ENCODE measurements at regions not wholly inside any gene's neighbourhood (a gene's known extent, or its start where the extent isn't known, plus 50 kb on each side); places are given as distances from the start of the nearest gene placed in this dataset.

DNA sequence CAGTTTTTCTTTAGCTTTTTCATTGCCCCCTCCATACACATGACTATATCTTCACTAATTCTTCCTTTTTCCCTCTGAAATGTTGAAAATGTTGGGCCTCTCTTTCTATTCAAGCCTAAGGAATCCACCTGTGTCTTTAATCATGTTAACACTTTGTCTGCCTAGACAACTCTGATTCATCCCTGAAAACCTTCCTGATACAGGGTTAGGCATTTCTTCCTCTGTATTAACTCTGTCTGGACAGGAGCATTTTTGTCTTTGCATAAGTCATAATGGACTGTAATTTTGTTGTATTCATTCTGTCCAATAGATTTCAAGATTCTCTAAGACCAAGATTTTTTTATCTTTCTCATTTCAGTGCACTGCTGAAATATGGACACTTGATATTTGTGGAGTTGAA lies 297.3 kb downstream of the IKZF2 start:
- H2AFZ ChIP-seq (ENCODE audit: low read length): no peak overlapping the region
- H3K4me3 ChIP-seq (ENCODE audit: low read length): no peak overlapping the region
- no peaks in the 10 kb centered on the region for H3K9me2 ChIP-seq (replicated peaks; ENCODE audit: insufficient read depth, low read length)
- H3K9ac ChIP-seq (ENCODE audit: low read length): no peak overlapping the region
- TF ChIP-seq EZH2 (optimal IDR thresholded peaks at IDR 0.05; ENCODE audit: low read depth, low read length) (no peak), EZH2phosphoT487 (IDR thresholded peaks at IDR 0.05; ENCODE audit: low read length) (no peak)
- TF ChIP-seq, protein P1, sequence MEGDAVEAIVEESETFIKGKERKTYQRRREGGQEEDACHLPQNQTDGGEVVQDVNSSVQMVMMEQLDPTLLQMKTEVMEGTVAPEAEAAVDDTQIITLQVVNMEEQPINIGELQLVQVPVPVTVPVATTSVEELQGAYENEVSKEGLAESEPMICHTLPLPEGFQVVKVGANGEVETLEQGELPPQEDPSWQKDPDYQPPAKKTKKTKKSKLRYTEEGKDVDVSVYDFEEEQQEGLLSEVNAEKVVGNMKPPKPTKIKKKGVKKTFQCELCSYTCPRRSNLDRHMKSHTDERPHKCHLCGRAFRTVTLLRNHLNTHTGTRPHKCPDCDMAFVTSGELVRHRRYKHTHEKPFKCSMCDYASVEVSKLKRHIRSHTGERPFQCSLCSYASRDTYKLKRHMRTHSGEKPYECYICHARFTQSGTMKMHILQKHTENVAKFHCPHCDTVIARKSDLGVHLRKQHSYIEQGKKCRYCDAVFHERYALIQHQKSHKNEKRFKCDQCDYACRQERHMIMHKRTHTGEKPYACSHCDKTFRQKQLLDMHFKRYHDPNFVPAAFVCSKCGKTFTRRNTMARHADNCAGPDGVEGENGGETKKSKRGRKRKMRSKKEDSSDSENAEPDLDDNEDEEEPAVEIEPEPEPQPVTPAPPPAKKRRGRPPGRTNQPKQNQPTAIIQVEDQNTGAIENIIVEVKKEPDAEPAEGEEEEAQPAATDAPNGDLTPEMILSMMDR (IDR thresholded peaks at IDR 0.05; ENCODE audit: low read length): no peak
- no peaks in the 10 kb centered on the region for H3K36me3 ChIP-seq (replicated peaks; ENCODE audit: insufficient read depth, low read length)
- H4K20me1 ChIP-seq (ENCODE audit: insufficient read depth, low read length): no peaks in the 10 kb centered on the region
- no peaks in the 10 kb centered on the region for H3K9me3 ChIP-seq (replicated peaks; ENCODE audit: insufficient read depth, low read length)
- 0 out of 2 replicates have a peak, but pooled peaks cover 5% of the 10 kb centered on the region for H3K4me1 ChIP-seq (ENCODE audit: low read length)
- no peaks in the 10 kb centered on the region for H3F3A ChIP-seq (ENCODE audit: insufficient read depth, low read length)
- H3K79me2 ChIP-seq (ENCODE audit: low read length): no peaks in the 10 kb centered on the region
- H3K27me3 ChIP-seq (replicated peaks; ENCODE audit: insufficient read depth, low read length): no peaks in the 10 kb centered on the region
- H3K4me2 ChIP-seq (ENCODE audit: low read depth, low read length): no peak overlapping the region
- no peak overlapping the region for H3K27ac ChIP-seq (ENCODE audit: low read length)
- DNase-seq: no peak

DNA sequence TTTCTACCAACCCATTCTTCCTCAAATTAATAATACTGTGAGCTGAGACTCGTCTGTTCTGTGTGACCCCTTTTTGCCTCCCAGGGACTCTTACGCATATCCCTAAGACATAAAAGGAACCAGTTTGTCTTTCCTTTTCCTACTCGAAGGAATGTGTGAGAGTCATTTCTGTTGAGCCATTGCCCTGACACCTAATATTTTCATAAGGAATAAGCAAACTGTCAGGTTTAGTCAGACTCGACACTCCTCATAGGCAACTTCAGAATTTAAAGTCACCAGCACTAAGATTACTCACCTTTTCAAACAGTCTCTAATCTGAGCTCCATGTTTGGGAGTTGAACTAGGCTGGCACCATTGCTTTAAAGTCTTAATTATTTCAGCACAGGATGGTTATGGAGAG lies 305.5 kb downstream of the IKZF2 start:
- Histone ChIP-seq H3K4me3 (ENCODE audit: low read length) (no peak overlapping the region), H3K4me1 (ENCODE audit: low read length) (no peaks in the 10 kb centered on the region), H3K27me3 (replicated peaks; ENCODE audit: insufficient read depth, low read length) (no peaks in the 10 kb centered on the region), H3K79me2 (ENCODE audit: low read length) (no peaks in the 10 kb centered on the region), H2AFZ (ENCODE audit: low read length) (no peak overlapping the region), H3K9me2 (replicated peaks; ENCODE audit: insufficient read depth, low read length) (no peaks in the 10 kb centered on the region), H3F3A (ENCODE audit: insufficient read depth, low read length) (no peaks in the 10 kb centered on the region), H3K9me3 (replicated peaks; ENCODE audit: insufficient read depth, low read length) (no peaks in the 10 kb centered on the region), H3K4me2 (ENCODE audit: low read depth, low read length) (no peak overlapping the region), H4K20me1 (ENCODE audit: insufficient read depth, low read length) (no peaks in the 10 kb centered on the region), H3K36me3 (replicated peaks; ENCODE audit: insufficient read depth, low read length) (no peaks in the 10 kb centered on the region), H3K9ac (ENCODE audit: low read length) (no peak overlapping the region), H3K27ac (ENCODE audit: low read length) (no peak overlapping the region)
- no peak for TF ChIP-seq EZH2 (optimal IDR thresholded peaks at IDR 0.05; ENCODE audit: low read depth, low read length)
- no peak for TF ChIP-seq EZH2phosphoT487 (IDR thresholded peaks at IDR 0.05; ENCODE audit: low read length)
- TF ChIP-seq, protein P1 (IDR thresholded peaks at IDR 0.05; ENCODE audit: low read length): no peak
- DNase-seq: no peak

DNA sequence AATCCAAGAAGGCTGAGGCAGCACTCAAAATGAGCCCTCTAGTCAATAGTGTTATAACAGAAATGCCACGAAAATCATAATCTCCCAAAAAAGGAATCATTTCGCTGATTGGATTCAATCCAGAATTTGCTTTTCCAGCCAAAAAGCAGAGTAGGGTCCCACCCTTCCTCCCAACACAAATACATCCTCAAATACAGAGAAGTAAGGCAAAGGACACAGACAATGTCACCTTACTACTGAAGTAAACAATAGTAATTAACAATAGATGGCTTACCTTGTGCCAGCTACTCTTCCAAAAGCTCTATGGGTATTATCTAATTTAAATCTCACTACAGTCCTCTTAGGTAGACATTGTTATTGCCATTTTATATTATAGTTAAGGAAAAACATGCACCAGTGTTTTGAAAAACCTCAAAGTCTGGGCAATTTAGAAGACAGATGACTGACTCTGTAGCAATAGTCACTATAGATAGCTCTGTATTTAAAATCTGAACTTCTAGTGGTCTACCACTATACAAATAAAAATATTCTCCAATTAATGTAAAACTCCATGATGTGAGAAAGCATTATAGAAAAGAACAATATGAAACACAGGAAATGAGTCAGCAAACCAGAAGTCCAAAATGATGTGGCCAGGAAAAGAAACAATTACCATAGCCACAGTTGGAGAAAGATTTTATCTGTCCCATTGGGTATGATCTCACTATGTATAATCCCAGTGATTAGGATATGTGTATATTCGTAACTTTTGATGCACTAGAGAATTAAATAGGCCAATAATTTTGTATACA lies 305.0 kb upstream of the ERBB4 start:
- H3K4me1 ChIP-seq (ENCODE audit: low read length): no peaks in the 10 kb centered on the region
- no peak overlapping the region for H3K9ac ChIP-seq (ENCODE audit: low read length)
- H3K9me3 ChIP-seq (replicated peaks; ENCODE audit: insufficient read depth, low read length): no peaks in the 10 kb centered on the region
- H3K27ac ChIP-seq (ENCODE audit: low read length): no peak overlapping the region
- no peaks in the 10 kb centered on the region for H3F3A ChIP-seq (ENCODE audit: insufficient read depth, low read length)
- DNase-seq: no peak
- H3K36me3 ChIP-seq (replicated peaks; ENCODE audit: insufficient read depth, low read length): no peaks in the 10 kb centered on the region
- TF ChIP-seq EZH2 (optimal IDR thresholded peaks at IDR 0.05; ENCODE audit: low read depth, low read length) (no peak), EZH2phosphoT487 (IDR thresholded peaks at IDR 0.05; ENCODE audit: low read length) (no peak)
- TF ChIP-seq, protein P1 (IDR thresholded peaks at IDR 0.05; ENCODE audit: low read length): no peak
- no peak overlapping the region for H3K4me3 ChIP-seq (ENCODE audit: low read length)
- H3K79me2 ChIP-seq (ENCODE audit: low read length): no peaks in the 10 kb centered on the region
- H3K27me3 ChIP-seq (replicated peaks; ENCODE audit: insufficient read depth, low read length): no peaks in the 10 kb centered on the region
- H3K9me2 ChIP-seq (replicated peaks; ENCODE audit: insufficient read depth, low read length): no peaks in the 10 kb centered on the region
- H3K4me2 ChIP-seq (ENCODE audit: low read depth, low read length): no peak overlapping the region
- H2AFZ ChIP-seq (ENCODE audit: low read length): no peak overlapping the region
- no peaks in the 10 kb centered on the region for H4K20me1 ChIP-seq (ENCODE audit: insufficient read depth, low read length)

All from MM.1S (cell line).